ENCODE measurements at regions not wholly inside any gene's neighbourhood (a gene's known extent, or its start where the extent isn't known, plus 50 kb on each side); places are given as distances from the start of the nearest gene placed in this dataset.

DNA sequence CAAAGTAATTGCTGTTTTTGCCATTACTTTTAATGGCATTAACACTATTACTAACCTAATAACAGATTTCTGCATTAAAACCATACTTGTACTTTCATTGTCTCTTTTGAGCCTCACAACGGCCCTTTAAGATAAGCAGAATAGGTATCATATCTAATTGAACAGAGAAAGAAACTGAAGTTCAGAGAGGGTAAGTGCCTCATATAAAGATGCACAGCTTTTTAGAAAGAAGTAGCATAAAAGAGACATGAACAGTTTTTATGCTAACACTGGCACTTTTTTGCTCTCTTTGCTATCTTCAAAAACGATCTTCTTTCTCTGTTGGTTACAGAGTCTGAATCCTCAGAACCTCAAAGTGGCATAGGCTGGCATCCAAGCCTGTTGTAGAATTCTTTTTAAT, 102.9 kb upstream of the OR5AK2 start:
- Histone ChIP-seq H4K20me1 (no peaks in the 10 kb centered on the region), H3K9me3 (replicated peaks in 1 of 11) (no peaks in the 10 kb centered on the region), H3K4me3 (no peak overlapping the region), H3K4me1 (no peaks in the 10 kb centered on the region), H3K9ac (no peak overlapping the region), H3K27ac (no peak overlapping the region), H3K27me3 (no peaks in the 10 kb centered on the region), H3K36me3 (no peaks in the 10 kb centered on the region), H3K4me2 (no peak overlapping the region)
- no peak for TF ChIP-seq Cebpa-rat (IDR thresholded peaks at IDR 0.05)

DNA sequence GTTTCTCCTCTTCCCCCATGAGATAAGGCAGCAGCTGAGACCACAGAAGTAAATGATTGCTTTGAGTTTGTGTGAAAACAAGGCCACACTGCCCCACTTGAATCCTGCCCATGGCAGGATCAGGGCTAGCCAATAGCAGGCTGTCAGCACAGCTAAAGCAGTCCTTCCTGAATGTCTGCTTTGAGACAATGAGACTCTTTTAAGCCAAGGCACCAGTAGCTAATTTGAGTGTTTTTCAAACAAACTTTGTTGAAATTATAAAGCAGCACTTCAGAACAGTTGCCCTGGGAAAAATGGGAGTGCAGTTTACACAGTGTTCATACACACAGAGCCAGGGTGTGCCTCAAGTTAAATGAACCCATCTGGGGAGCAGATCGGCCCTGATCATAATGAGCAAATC, 103.5 kb upstream of the OR5AK2 start:
- Histone ChIP-seq H4K20me1 (no peaks in the 10 kb centered on the region), H3K4me1 (no peaks in the 10 kb centered on the region), H3K4me2 (no peak overlapping the region), H3K27ac (no peak overlapping the region), H3K36me3 (no peaks in the 10 kb centered on the region), H3K27me3 (no peaks in the 10 kb centered on the region), H3K4me3 (no peak overlapping the region), H3K9me3 (replicated peaks in 1 of 11) (no peaks in the 10 kb centered on the region), H3K9ac (no peak overlapping the region)
- no peak for TF ChIP-seq Cebpa-rat (IDR thresholded peaks at IDR 0.05)

DNA sequence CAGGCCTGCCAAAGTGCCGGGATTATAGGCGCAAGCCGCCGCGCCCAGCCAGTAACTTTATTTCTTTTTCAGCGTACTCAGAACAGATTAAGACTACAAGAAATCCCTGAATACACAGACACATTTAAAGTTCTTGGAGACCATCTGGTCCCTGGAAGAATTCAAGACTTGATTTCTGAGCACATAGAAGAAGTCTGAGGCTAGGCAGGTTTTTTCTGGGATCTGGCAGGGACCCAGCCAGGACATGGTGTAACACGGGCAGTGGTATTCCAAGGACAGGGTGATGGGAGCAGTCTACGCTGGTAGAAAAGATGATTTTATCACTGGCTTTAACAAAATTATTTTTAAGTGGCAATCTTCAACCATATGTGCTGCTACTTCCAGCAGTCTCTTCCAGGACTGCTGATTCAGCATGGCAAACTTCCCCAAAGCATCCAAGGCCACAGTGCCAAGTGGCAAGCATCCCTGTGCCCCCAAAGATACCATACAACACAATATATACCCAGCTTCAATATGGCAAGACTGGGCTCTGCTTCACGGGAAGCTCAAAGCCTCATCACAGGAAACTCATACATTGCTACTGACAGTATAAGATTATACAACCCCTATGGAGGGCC, 105.2 kb upstream of the OR5AK2 start:
- Histone ChIP-seq H3K4me1 (no peaks in the 10 kb centered on the region), H3K9me3 (replicated peaks in 1 of 11) (no peaks in the 10 kb centered on the region), H3K27ac (no peak overlapping the region), H4K20me1 (no peaks in the 10 kb centered on the region), H3K9ac (no peak overlapping the region), H3K4me2 (no peak overlapping the region), H3K27me3 (no peaks in the 10 kb centered on the region), H3K36me3 (no peaks in the 10 kb centered on the region), H3K4me3 (no peak overlapping the region)
- TF ChIP-seq Cebpa-rat (IDR thresholded peaks at IDR 0.05) = no peak

DNA sequence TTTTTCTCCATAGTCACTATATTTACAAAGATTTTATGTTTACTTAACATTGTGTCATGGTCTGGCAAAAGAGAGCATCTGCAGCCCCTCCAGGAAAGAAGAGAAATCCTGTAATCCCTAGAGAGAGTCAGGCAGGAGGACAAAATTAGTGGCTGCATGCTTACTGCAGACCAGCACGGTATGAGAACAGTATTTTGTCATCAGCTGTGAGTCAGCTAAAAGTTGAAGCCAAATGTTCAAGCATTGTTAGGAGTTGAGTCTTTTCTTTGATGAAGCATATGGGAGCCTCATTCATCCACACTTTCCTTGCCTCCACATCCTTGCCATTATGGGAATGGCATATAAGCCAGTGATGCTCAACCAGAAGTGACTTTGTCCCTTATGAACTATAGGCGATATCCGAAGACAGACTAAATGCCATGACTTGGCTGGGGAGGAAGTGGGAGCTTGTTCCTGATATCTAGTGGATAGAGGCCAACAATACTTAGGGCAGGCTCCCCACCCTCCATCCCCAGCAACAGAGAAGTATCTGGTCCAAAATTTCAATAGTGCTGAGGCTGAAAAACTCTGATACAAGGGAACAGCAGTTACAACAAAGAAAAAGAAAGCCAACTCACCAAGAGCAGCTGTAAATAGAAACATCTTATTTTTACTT, 112.0 kb upstream of the OR5AK2 start:
- no peaks in the 10 kb centered on the region for H3K36me3 ChIP-seq
- TF ChIP-seq Cebpa-rat (IDR thresholded peaks at IDR 0.05) = no peak
- H3K4me1 ChIP-seq = no peaks in the 10 kb centered on the region; a peak in 1 of 20 replicates
- no peak overlapping the region for H3K4me3 ChIP-seq
- no peaks in the 10 kb centered on the region for H3K27me3 ChIP-seq
- no peak overlapping the region for H3K9ac ChIP-seq
- H4K20me1 ChIP-seq = no peaks in the 10 kb centered on the region
- no peak overlapping the region for H3K4me2 ChIP-seq
- no peak overlapping the region for H3K27ac ChIP-seq
- H3K9me3 ChIP-seq (replicated peaks in 1 of 11) = peaks cover 0 to 7% (median 3%) of the 10 kb centered on the region in 11 experiments; a peak in 2 of 22 replicates

DNA sequence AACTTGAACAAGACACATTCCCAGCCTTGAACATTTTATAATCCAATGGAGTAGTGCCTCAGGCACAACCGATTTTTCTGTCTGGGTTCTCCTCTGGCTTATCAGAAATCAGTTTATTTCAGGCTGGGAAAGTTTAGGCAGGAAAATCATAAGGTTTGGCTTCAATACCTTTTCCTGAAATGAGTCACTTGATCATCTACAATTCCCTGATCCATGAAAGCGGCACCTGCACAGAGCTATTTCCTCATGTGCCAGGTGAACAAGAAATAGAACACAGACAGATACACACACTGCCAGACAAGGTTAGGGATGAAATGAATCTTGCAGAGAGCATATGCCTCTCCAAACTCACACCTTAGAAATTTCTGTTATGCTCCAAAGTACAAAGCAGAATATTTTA, 106.7 kb upstream of the OR9G4 start:
- no peak overlapping the region for H3K4me3 ChIP-seq
- no peak for TF ChIP-seq Cebpa-rat (IDR thresholded peaks at IDR 0.05)
- no peak overlapping the region for H3K4me2 ChIP-seq
- H3K9ac ChIP-seq = no peak overlapping the region
- no peak overlapping the region for H3K27ac ChIP-seq
- H3K4me1 ChIP-seq = no peaks in the 10 kb centered on the region
- H3K36me3 ChIP-seq = no peaks in the 10 kb centered on the region
- no peaks in the 10 kb centered on the region for H4K20me1 ChIP-seq
- H3K27me3 ChIP-seq = no peaks in the 10 kb centered on the region
- H3K9me3 ChIP-seq (replicated peaks in 1 of 11) = peaks cover 8 to 19% (median 14%) of the 10 kb centered on the region in 11 experiments

DNA sequence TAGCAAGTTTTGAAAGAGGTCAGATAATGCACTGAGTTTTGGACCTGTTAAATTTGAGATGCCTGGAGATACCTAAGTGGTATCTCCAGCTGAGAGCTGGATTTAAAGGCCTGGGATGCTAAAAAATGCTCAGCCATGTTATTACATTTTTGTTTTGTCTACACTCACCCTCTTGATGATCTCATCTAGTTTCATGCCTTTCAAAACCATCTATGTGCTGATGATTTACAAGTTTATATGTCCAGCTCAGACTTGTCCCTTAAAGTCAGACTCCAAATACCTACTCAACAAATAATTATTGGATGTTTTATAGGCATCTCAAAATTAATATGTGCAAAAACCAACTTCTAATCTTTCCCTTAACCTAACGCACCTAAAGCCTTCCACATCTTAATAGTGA, 103.6 kb upstream of the OR9G4 start:
- Histone ChIP-seq H3K27ac (no peak overlapping the region), H3K9ac (no peak overlapping the region), H4K20me1 (no peaks in the 10 kb centered on the region), H3K4me2 (no peak overlapping the region), H3K4me1 (no peaks in the 10 kb centered on the region), H3K27me3 (no peaks in the 10 kb centered on the region), H3K9me3 (replicated peaks in 1 of 11) (peaks cover 8 to 19% (median 14%) of the 10 kb centered on the region in 11 experiments), H3K36me3 (no peaks in the 10 kb centered on the region), H3K4me3 (no peak overlapping the region)
- no peak for TF ChIP-seq Cebpa-rat (IDR thresholded peaks at IDR 0.05)

DNA sequence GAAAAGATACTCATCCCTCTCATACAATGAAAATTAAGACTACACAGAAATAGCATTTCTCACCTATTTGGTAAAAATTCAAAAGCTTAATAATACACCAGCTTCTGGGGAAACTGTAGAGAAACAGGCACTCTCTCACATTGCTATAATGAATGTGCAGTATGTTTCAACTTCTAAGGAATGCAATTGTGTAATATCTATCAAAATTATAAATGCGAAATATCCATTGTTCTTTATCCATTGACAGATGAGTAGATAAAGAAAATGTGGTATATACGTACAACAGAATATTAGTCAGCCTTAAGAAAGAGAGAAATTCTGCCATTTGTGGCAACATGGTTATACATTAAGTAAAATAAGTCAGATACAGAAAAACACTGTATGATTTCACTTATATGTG, 101.4 kb upstream of the OR9G4 start:
- Histone ChIP-seq H3K4me2 (no peak overlapping the region), H4K20me1 (no peaks in the 10 kb centered on the region), H3K9ac (no peak overlapping the region), H3K4me3 (no peak overlapping the region), H3K36me3 (no peaks in the 10 kb centered on the region), H3K27me3 (no peaks in the 10 kb centered on the region), H3K9me3 (replicated peaks in 1 of 11) (peaks cover 8 to 26% (median 17%) of the 10 kb centered on the region in 11 experiments), H3K27ac (no peak overlapping the region), H3K4me1 (no peaks in the 10 kb centered on the region)
- TF ChIP-seq Cebpa-rat (IDR thresholded peaks at IDR 0.05) = no peak

DNA sequence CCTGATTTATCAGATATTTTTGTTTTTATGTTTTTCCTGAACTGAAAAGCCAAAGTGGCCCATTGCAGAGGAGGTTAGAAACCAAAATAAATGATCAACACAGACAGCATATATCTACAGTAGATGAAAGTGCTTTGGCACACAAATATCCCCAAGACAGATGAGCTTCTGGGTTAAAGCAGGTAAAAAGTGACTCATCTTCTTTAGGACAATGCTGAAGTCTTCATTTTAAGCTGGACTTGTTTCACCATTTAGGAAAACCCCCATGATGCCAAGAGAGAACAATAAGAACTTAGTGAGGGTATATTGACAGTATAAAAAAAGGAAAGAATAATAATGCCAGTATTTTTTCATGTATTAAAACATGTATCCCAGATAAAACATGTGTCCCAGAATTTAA, 100.8 kb upstream of the OR9G4 start:
- no peak for TF ChIP-seq Cebpa-rat (IDR thresholded peaks at IDR 0.05)
- H3K4me3 ChIP-seq = no peak overlapping the region
- no peaks in the 10 kb centered on the region for H3K36me3 ChIP-seq
- H3K27me3 ChIP-seq = no peaks in the 10 kb centered on the region
- H3K4me1 ChIP-seq = no peaks in the 10 kb centered on the region
- H4K20me1 ChIP-seq = no peaks in the 10 kb centered on the region
- no peak overlapping the region for H3K4me2 ChIP-seq
- no peak overlapping the region for H3K27ac ChIP-seq
- peaks cover 8 to 26% (median 17%) of the 10 kb centered on the region in 11 experiments for H3K9me3 ChIP-seq (replicated peaks in 1 of 11)
- no peak overlapping the region for H3K9ac ChIP-seq

DNA sequence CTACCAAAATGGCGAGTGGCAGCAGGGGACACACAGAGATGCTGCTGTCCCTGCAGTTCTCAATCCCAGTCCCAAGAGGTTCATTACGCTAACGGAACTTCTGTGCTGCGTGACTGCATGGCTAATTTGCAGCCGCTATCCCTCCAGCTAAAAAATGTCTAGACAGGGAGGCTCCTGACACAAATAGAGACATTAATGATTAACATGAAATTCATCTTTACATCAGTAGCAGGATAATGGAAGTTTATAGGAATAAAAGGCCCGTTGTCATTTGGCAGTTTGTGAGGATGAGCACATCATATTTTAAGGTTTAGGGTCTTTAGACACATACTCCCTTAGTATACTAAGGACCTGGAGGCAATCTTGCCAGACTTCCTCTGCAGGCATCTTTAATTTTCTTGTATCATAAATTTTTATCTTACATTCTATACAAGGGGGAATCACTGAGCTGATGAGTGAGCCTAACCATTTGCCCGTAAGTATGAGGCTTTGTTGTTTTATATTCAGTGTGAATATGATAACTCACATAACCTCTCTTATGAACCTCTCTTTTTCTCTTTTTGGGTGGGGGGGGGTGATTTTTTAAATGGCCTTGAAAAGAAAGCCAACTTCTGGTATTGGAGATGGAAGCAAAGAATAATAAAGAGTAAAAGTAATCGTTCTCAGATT, 99.8 kb upstream of the OR9G4 start:
- Histone ChIP-seq H4K20me1 (no peaks in the 10 kb centered on the region), H3K9ac (no peak overlapping the region), H3K4me1 (no peaks in the 10 kb centered on the region), H3K27ac (no peak overlapping the region), H3K4me3 (no peak overlapping the region), H3K9me3 (replicated peaks in 1 of 11) (peaks cover 8 to 26% (median 17%) of the 10 kb centered on the region in 11 experiments), H3K36me3 (no peaks in the 10 kb centered on the region), H3K27me3 (no peaks in the 10 kb centered on the region), H3K4me2 (no peak overlapping the region)
- TF ChIP-seq Cebpa-rat (IDR thresholded peaks at IDR 0.05) = no peak
